ENCODE measurements at regions not wholly inside any gene's neighbourhood (a gene's known extent, or its start where the extent isn't known, plus 50 kb on each side); places are given as distances from the start of the nearest gene placed in this dataset.

- Histone ChIP-seq H3K4me2 (ENCODE audit: low read length) (no peak overlapping the region), H3K79me2 (ENCODE audit: insufficient read depth, low read depth, low read length) (no peaks in the 10 kb centered on the region), H3K9me2 (ENCODE audit: insufficient read depth, low read length) (no peaks in the 10 kb centered on the region), H3K27ac (ENCODE audit: low read depth, low read length, poor library complexity, severe bottlenecking) (no peak overlapping the region), H3K4me1 (ENCODE audit: insufficient read depth, low read length, poor library complexity, severe bottlenecking) (no peaks in the 10 kb centered on the region), H3K36me3 (ENCODE audit: insufficient read depth, low read length) (no peaks in the 10 kb centered on the region), H4K20me1 (ENCODE audit: insufficient read depth, low read length) (no peaks in the 10 kb centered on the region), H3K9me3 (ENCODE audit: low read length) (no peaks in the 10 kb centered on the region), H3K4me3 (ENCODE audit: low read depth, low read length, poor library complexity, severe bottlenecking) (no peak overlapping the region), H2AFZ (ENCODE audit: low read length) (no peak overlapping the region)
- intact Hi-C loops (cut with micrococcal nuclease; ENCODE audit: unreplicated experiment) = no loop called here
- ChIA-PET POLR2A (no interaction called here), CTCF (ENCODE audit: unreplicated experiment) (no interaction called here)
- no TSS peak for BruUV-seq (replicated peaks)
- TF ChIP-seq CTCF (conservative IDR thresholded peaks at IDR 0.05; ENCODE audit: low read length) = no peak
- TF ChIP-seq EZH2phosphoT487 (IDR thresholded peaks at IDR 0.05; ENCODE audit: borderline replicate concordance, low read depth, low read length) = no peak
- DNase-seq (ENCODE audit: low spot score) = no peak
These were observed 66.5 kb downstream of the DMP1 start for GRCh38 chr4:87716371-87717265.

GRCh38 chr4:87717276-87718031 is 67.4 kb downstream of the DMP1 start:
- intact Hi-C loops (cut with micrococcal nuclease; ENCODE audit: unreplicated experiment) = no loop called here
- Histone ChIP-seq H3K4me3 (ENCODE audit: low read depth, low read length, poor library complexity, severe bottlenecking) (no peak overlapping the region), H4K20me1 (ENCODE audit: insufficient read depth, low read length) (no peaks in the 10 kb centered on the region), H2AFZ (ENCODE audit: low read length) (no peak overlapping the region), H3K4me2 (ENCODE audit: low read length) (no peak overlapping the region), H3K79me2 (ENCODE audit: insufficient read depth, low read depth, low read length) (no peaks in the 10 kb centered on the region), H3K27ac (ENCODE audit: low read depth, low read length, poor library complexity, severe bottlenecking) (no peak overlapping the region), H3K9me3 (ENCODE audit: low read length) (no peaks in the 10 kb centered on the region), H3K4me1 (ENCODE audit: insufficient read depth, low read length, poor library complexity, severe bottlenecking) (no peaks in the 10 kb centered on the region), H3K36me3 (ENCODE audit: insufficient read depth, low read length) (no peaks in the 10 kb centered on the region), H3K9me2 (ENCODE audit: insufficient read depth, low read length) (no peaks in the 10 kb centered on the region)
- DNase-seq (ENCODE audit: low spot score) = no peak
- TF ChIP-seq CTCF (conservative IDR thresholded peaks at IDR 0.05; ENCODE audit: low read length) (no peak), EZH2phosphoT487 (IDR thresholded peaks at IDR 0.05; ENCODE audit: borderline replicate concordance, low read depth, low read length) (no peak)
- BruUV-seq (replicated peaks) = no TSS peak
- ChIA-PET POLR2A (no interaction called here), CTCF (ENCODE audit: unreplicated experiment) (no interaction called here)

Data from OCI-LY7 (cell line).